HepG2 (cell line): ENCODE measurements at regions not wholly inside any gene's neighbourhood (a gene's known extent, or its start where the extent isn't known, plus 50 kb on each side); places are given as distances from the start of the nearest gene placed in this dataset.

Source experiments
- ATAC-seq: fragments of 200-7000 bp; cut with Tn5 transposase; 3 replicates; pipeline ENCODE4 v1.9.1; 2020; ENCODE audit warnings: mild to moderate bottlenecking, moderate library complexity
- BruUV-seq: library from RNA; stranded (reverse); fragments of 400-500 nt; replicated peaks from 2 replicates; lab custom pipeline; 2021; lab: Mats Ljungman, UMichigan
- CTCF ChIA-PET: fragments of 300-600 bp; formaldehyde crosslinking; extraction: SDS; loops from one replicate; lab custom pipeline; 2021; ENCODE audit warnings: low total read pairs, inconsistent platforms, low intra/inter-chr PET ratio; lab: Yijun Ruan, JAX
- POLR2A ChIA-PET: fragments of 350-600 bp; sonication (Branson Sonifier 250); formaldehyde crosslinking; loops from one replicate; lab custom pipeline; 2020; ENCODE audit warnings: antibody characterized with exemption, inconsistent platforms; lab: Yijun Ruan, JAX
- DNase-seq: peaks from one replicate; pipeline ENCODE4 v3.0.0-alpha.2; 2015; ENCODE audit warnings: low spot score
- FAIRE-seq: peaks from 3 replicates; lab custom pipeline; 2011; peaks lifted over from hg19 to GRCh38; lab: Jason Lieb, UNC
- H2AFZ ChIP-seq: one replicate; pipeline ENCODE4 v1.6.1; 2011; ENCODE audit warnings: low read length, inconsistent platforms
- H3K27ac ChIP-seq: fragments of 300-600 bp; 3 replicates; pipeline ENCODE4 v1.8.0; 2011; ENCODE audit warnings: mixed run types, mild to moderate bottlenecking, mixed read lengths, low read length, inconsistent platforms; ENCODE audit not compliant: insufficient read depth; ENCODE audit errors: extremely low read length
- H3K27me3 ChIP-seq, 2 experiments: fragments of 200-600 bp in 1 of 2; 2 replicates in 1 of 2; 3 replicates in 1 of 2; pipeline versions ENCODE4 v1.6.0 to v1.8.0; 2011; ENCODE audit warnings: low read length in 2 of 2, mild to moderate bottlenecking in 2 of 2, moderate library complexity in 2 of 2, inconsistent platforms in 1 of 2; ENCODE audit not compliant: insufficient read depth in 2 of 2, control insufficient read depth in 1 of 2
- H3K36me3 ChIP-seq, 2 experiments: fragments of 200-600 bp in 1 of 2; replicated peaks in 1 of 2; 2 replicates in 1 of 2; 3 replicates in 1 of 2; pipeline versions ENCODE4 v1.5.1 to v1.8.0; 2011; ENCODE audit warnings: low read length in 2 of 2, inconsistent platforms in 1 of 2; ENCODE audit not compliant: insufficient read depth in 2 of 2, control insufficient read depth in 1 of 2
- H3K4me1 ChIP-seq: 2 replicates; pipeline ENCODE4 v1.5.1; 2012; ENCODE audit warnings: low read length, inconsistent platforms; ENCODE audit not compliant: insufficient read depth
- H3K4me2 ChIP-seq: 2 replicates; pipeline ENCODE4 v1.6.0; 2011; ENCODE audit warnings: low read depth, low read length, inconsistent platforms
- H3K4me3 ChIP-seq, 3 experiments: fragments of 200-600 bp in 1 of 3; sonication (generic), shearing (Covaris generic) in 1 of 3; replicated peaks in 1 of 3; 2 replicates each; pipeline ENCODE4 v1.5.1; 2011 to 2016; ENCODE audit warnings: low read length in 3 of 3, inconsistent platforms in 2 of 3, low read depth in 2 of 3, mild to moderate bottlenecking in 2 of 3, control low read depth in 1 of 3, mixed read lengths in 1 of 3; ENCODE audit not compliant: insufficient read depth in 1 of 3
- H3K79me2 ChIP-seq: one replicate; pipeline ENCODE4 v1.6.1; 2011; ENCODE audit warnings: low read length, inconsistent platforms; ENCODE audit not compliant: insufficient read depth
- H3K9ac ChIP-seq: 2 replicates; pipeline ENCODE4 v1.6.0; 2011; ENCODE audit warnings: mild to moderate bottlenecking, low read depth, low read length, inconsistent platforms; ENCODE audit not compliant: insufficient read depth
- H3K9me3 ChIP-seq: 2 replicates; pipeline ENCODE4 v1.5.1; 2012; ENCODE audit warnings: mild to moderate bottlenecking, low read length
- H4K20me1 ChIP-seq: 2 replicates; pipeline ENCODE4 v1.6.0; 2011; ENCODE audit warnings: inconsistent platforms, mild to moderate bottlenecking, low read length, moderate library complexity; ENCODE audit not compliant: insufficient read depth
- EHMT2 ChIP-seq: fragments of 200-600 bp; sonication (generic); IDR thresholded peaks from 2 replicates; pipeline ENCODE4 v1.7.0; 2017; ENCODE audit warnings: antibody characterized with exemption, low read depth, low read length, borderline replicate concordance
- GATAD1 ChIP-seq: IDR thresholded peaks from 2 replicates; pipeline ENCODE4 v1.6.1; 2016; ENCODE audit warnings: missing genetic modification reagents, missing compliant biosample characterization
- GFI1 ChIP-seq: sonication (generic); formaldehyde crosslinking; IDR thresholded peaks from 2 replicates; pipeline ENCODE4 v1.5.0; 2020; ENCODE audit warnings: missing genetic modification reagents, mild to moderate bottlenecking, borderline replicate concordance
- NCOA1 ChIP-seq: sonication (generic); formaldehyde crosslinking; IDR thresholded peaks from 2 replicates; pipeline ENCODE4 v1.9.0; 2021; ENCODE audit warnings: missing genetic modification reagents
- PHF21A ChIP-seq: sonication (generic); formaldehyde crosslinking; IDR thresholded peaks from 2 replicates; pipeline ENCODE4 v1.5.0; 2020; ENCODE audit warnings: mild to moderate bottlenecking, missing genetic modification reagents
- TP53 ChIP-seq: sonication (generic); formaldehyde crosslinking; conservative IDR thresholded peaks from 2 replicates; pipeline ENCODE4 v1.4.0; 2020; ENCODE audit warnings: missing genetic modification reagents
- ZNF670 ChIP-seq: sonication (generic); formaldehyde crosslinking; IDR thresholded peaks from 2 replicates; pipeline ENCODE4 v1.8.0; 2022; ENCODE audit warnings: mild to moderate bottlenecking, missing genetic modification reagents, borderline replicate concordance
- ZNF746 ChIP-seq: sonication (generic); formaldehyde crosslinking; IDR thresholded peaks from 2 replicates; pipeline ENCODE4 v1.8.0; 2022; ENCODE audit warnings: mild to moderate bottlenecking, missing genetic modification reagents
- ZNF878 ChIP-seq: sonication (generic); formaldehyde crosslinking; IDR thresholded peaks from 2 replicates; pipeline ENCODE4 v1.8.1; 2023; ENCODE audit warnings: mild to moderate bottlenecking, missing genetic modification reagents, moderate library complexity
- WGBS: methylation state at CpG from one replicate; pipeline ENCODE4 v1.1.6; 2017; ENCODE audit warnings: low lambda C conversion rate; 5-methylcytosine and 5-hydroxymethylcytosine counted together
- in situ Hi-C: cut with HindIII; loops from 2 replicates; pipeline ENCODE4 v1.10.0; 2017; ENCODE audit warnings: low pct_unique_long_range_greater_than_20kb; ENCODE audit not compliant: extremely low pct_ligation_motif_present
- intact Hi-C: fragments of 100-400 bp; cut with micrococcal nuclease; formaldehyde crosslinking; loops from one replicate; pipeline ENCODE4 v1.10.0; 2022; ENCODE audit not compliant: unreplicated experiment
- TF ChIP-seq, protein P1 (sequence below): sonication (generic); formaldehyde crosslinking; IDR thresholded peaks from 2 replicates; pipeline ENCODE4 v1.8.0; 2022; ENCODE audit warnings: missing genetic modification reagents, mild to moderate bottlenecking, moderate library complexity, borderline replicate concordance
- TF ChIP-seq, protein P2 (sequence below): sonication (generic); formaldehyde crosslinking; IDR thresholded peaks from 2 replicates; pipeline ENCODE4 v1.4.0; 2020; ENCODE audit warnings: mild to moderate bottlenecking, missing genetic modification reagents, borderline replicate concordance
- TF ChIP-seq, protein P3 (sequence below): sonication (generic); formaldehyde crosslinking; IDR thresholded peaks from 2 replicates; pipeline ENCODE4 v1.8.0; 2022; ENCODE audit warnings: mild to moderate bottlenecking, missing genetic modification reagents, borderline replicate concordance

DNA sequence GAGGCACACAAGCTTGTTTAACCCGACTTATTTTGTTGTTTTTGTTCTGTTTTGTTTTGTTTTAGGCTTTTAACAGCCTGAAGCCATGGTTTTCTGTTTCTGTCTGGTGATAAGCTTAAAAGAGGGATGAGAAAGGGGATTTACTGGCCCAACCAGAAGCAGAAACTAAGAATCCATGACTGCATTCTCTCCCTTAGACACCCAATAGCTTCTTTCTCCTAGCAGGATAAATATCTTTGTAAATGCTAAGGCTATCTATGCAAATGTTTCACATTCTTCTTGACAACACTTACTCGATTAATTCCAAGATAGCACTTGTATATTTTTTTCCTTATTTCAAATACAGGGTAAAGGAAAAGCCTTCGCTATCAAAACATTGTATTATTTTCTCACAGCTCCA lies 53.7 kb upstream of the SMAD1 start:
- DNase-seq: no peak
- in situ Hi-C loops (no loop called here), intact Hi-C loops (no loop called here)
- H3K9ac ChIP-seq: no peak overlapping the region
- no TSS peak for BruUV-seq
- no peak for FAIRE-seq
- H3K79me2 ChIP-seq: no peaks in the 10 kb centered on the region
- H3K9me3 ChIP-seq: no peaks in the 10 kb centered on the region
- H3K4me3 ChIP-seq: no peak overlapping the region
- no peaks in the 10 kb centered on the region for H3K36me3 ChIP-seq
- H4K20me1 ChIP-seq: no peaks in the 10 kb centered on the region
- TF ChIP-seq NCOA1 (CRISPR knock-in tag): no peak
- no peak for TF ChIP-seq ZNF878 (CRISPR knock-in tag)
- TF ChIP-seq PHF21A (CRISPR knock-in tag): no peak
- TF ChIP-seq, protein P1, sequence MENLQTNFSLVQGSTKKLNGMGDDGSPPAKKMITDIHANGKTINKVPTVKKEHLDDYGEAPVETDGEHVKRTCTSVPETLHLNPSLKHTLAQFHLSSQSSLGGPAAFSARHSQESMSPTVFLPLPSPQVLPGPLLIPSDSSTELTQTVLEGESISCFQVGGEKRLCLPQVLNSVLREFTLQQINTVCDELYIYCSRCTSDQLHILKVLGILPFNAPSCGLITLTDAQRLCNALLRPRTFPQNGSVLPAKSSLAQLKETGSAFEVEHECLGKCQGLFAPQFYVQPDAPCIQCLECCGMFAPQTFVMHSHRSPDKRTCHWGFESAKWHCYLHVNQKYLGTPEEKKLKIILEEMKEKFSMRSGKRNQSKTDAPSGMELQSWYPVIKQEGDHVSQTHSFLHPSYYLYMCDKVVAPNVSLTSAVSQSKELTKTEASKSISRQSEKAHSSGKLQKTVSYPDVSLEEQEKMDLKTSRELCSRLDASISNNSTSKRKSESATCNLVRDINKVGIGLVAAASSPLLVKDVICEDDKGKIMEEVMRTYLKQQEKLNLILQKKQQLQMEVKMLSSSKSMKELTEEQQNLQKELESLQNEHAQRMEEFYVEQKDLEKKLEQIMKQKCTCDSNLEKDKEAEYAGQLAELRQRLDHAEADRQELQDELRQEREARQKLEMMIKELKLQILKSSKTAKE (CRISPR knock-in tag): no peak
- TF ChIP-seq, protein P2, sequence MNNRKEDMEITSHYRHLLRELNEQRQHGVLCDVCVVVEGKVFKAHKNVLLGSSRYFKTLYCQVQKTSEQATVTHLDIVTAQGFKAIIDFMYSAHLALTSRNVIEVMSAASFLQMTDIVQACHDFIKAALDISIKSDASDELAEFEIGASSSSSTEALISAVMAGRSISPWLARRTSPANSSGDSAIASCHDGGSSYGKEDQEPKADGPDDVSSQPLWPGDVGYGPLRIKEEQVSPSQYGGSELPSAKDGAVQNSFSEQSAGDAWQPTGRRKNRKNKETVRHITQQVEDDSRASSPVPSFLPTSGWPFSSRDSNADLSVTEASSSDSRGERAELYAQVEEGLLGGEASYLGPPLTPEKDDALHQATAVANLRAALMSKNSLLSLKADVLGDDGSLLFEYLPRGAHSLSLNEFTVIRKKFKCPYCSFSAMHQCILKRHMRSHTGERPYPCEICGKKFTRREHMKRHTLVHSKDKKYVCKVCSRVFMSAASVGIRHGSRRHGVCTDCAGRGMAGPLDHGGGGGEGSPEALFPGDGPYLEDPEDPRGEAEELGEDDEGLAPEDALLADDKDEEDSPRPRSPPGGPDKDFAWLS: no peak
- no peak for TF ChIP-seq ZNF746 (CRISPR knock-in tag)
- TF ChIP-seq GATAD1 (CRISPR knock-in tag): no peak
- TF ChIP-seq TP53 (CRISPR knock-in tag): no peak
- TF ChIP-seq, protein P3, sequence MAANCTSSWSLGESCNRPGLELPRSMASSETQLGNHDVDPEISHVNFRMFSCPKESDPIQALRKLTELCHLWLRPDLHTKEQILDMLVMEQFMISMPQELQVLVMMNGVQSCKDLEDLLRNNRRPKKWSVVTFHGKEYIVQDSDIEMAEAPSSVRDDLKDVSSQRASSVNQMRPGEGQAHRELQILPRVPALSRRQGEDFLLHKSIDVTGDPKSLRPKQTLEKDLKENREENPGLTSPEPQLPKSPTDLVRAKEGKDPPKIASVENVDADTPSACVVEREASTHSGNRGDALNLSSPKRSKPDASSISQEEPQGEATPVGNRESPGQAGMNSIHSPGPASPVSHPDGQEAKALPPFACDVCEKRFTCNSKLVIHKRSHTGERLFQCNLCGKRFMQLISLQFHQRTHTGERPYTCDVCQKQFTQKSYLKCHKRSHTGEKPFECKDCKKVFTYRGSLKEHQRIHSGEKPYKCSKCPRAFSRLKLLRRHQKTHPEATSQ (CRISPR knock-in tag): no peak
- no peak for TF ChIP-seq GFI1 (CRISPR knock-in tag)
- no peak for TF ChIP-seq EHMT2
- TF ChIP-seq ZNF670 (CRISPR knock-in tag): no peak
- CTCF ChIA-PET: no interaction called here
- H3K27ac ChIP-seq: no peak overlapping the region
- H2AFZ ChIP-seq: no peak overlapping the region
- POLR2A ChIA-PET: no interaction called here
- H3K4me2 ChIP-seq: no peak overlapping the region
- H3K27me3 ChIP-seq: no peaks in the 10 kb centered on the region; a peak in 1 of 5 replicates
- no peaks in the 10 kb centered on the region for H3K4me1 ChIP-seq
- ATAC-seq: no peak
- 21% methylated on average over 3 of the region's 3 CpGs for WGBS
